CD14-positive monocyte (primary cell): ENCODE measurements at regions not wholly inside any gene's neighbourhood (a gene's known extent, or its start where the extent isn't known, plus 50 kb on each side); places are given as distances from the start of the nearest gene placed in this dataset.
"Not testable (repeated sequence)": the region's sequence is repeated elsewhere in the genome, so short reads cannot be mapped to it uniquely, and the experiment has no call there.

Experiments used
- DNase-seq, 3 donors: peaks; one replicate each; pipeline ENCODE4 v3.0.0-alpha.2; 2011 to 2022
- H2AFZ ChIP-seq: 2 replicates; pipeline ENCODE4 v1.6.0; 2012; ENCODE audit warnings: mild to moderate bottlenecking, low read depth, low read length, inconsistent platforms; ENCODE audit not compliant: insufficient read depth, poor library complexity, severe bottlenecking
- H3K27ac ChIP-seq, 2 donors: 1 replicate in 1 of 2; 2 replicates in 1 of 2; pipeline ENCODE4 v1.5.1; 2012 to 2013; ENCODE audit warnings: low read length in 2 of 2, control low read depth in 1 of 2, inconsistent platforms in 1 of 2, low read depth in 1 of 2, mild to moderate bottlenecking in 1 of 2
- H3K27me3 ChIP-seq, 2 donors: one replicate each; pipeline versions ENCODE4 v1.6.0 to v1.6.1; 2011 to 2013; ENCODE audit warnings: low read length in 2 of 2; ENCODE audit not compliant: control insufficient read depth in 2 of 2, insufficient read depth in 2 of 2
- H3K36me3 ChIP-seq, 2 donors: replicated peaks in 1 of 2; 1 replicate in 1 of 2; 2 replicates in 1 of 2; pipeline versions ENCODE4 v1.5.1 to v1.6.1; 2012 to 2013; ENCODE audit warnings: low read length in 2 of 2, control low read depth in 1 of 2, inconsistent platforms in 1 of 2, mild to moderate bottlenecking in 1 of 2; ENCODE audit not compliant: insufficient read depth in 2 of 2, control insufficient read depth in 1 of 2
- H3K4me1 ChIP-seq, 2 donors: 1 replicate in 1 of 2; 2 replicates in 1 of 2; pipeline versions ENCODE4 v1.5.1 to v1.6.1; 2012 to 2013; ENCODE audit warnings: low read length in 2 of 2, control low read depth in 1 of 2, inconsistent platforms in 1 of 2, mild to moderate bottlenecking in 1 of 2, moderate library complexity in 1 of 2; ENCODE audit not compliant: insufficient read depth in 2 of 2, control insufficient read depth in 1 of 2
- H3K4me2 ChIP-seq: replicated peaks from 2 replicates; pipeline ENCODE3; 2012; ENCODE audit warnings: low read length, moderate library complexity, mild to moderate bottlenecking; ENCODE audit not compliant: poor library complexity, severe bottlenecking; ENCODE audit errors: extremely low read depth
- H3K4me3 ChIP-seq, 3 experiments: fragments of 200-600 bp in 1 of 3; sonication (generic) in 1 of 3; replicated peaks in 1 of 3; 1 replicate in 2 of 3; 2 replicates in 1 of 3; pipeline ENCODE4 v1.5.1; 2011 to 2013; ENCODE audit warnings: low read length in 3 of 3, mild to moderate bottlenecking in 3 of 3, control low read depth in 2 of 3, low read depth in 2 of 3, inconsistent platforms in 1 of 3, moderate library complexity in 1 of 3
- H3K79me2 ChIP-seq: 2 replicates; pipeline ENCODE4 v1.6.0; 2012; ENCODE audit warnings: mild to moderate bottlenecking, control low read depth, inconsistent platforms, low read length, moderate library complexity; ENCODE audit not compliant: insufficient read depth
- H3K9ac ChIP-seq: 2 replicates; pipeline ENCODE4 v1.6.0; 2017; ENCODE audit warnings: low read length, mild to moderate bottlenecking; ENCODE audit not compliant: insufficient read depth, poor library complexity, severe bottlenecking
- H3K9me3 ChIP-seq, 2 donors: replicated peaks in 1 of 2; 1 replicate in 1 of 2; 2 replicates in 1 of 2; pipeline versions ENCODE4 v1.5.1 to v1.6.1; 2012 to 2013; ENCODE audit warnings: low read length in 2 of 2, control low read depth in 1 of 2; ENCODE audit not compliant: control insufficient read depth in 1 of 2, insufficient read depth in 1 of 2
- H4K20me1 ChIP-seq: 2 replicates; pipeline ENCODE4 v1.6.0; 2012; ENCODE audit warnings: mild to moderate bottlenecking, low read length, control low read depth, moderate library complexity; ENCODE audit not compliant: insufficient read depth
- H3K27ac Mint-ChIP-seq, 7 donors: one replicate each; pipeline ENCODE4 v1.8.0; 2020; ENCODE audit warnings: mild to moderate bottlenecking in 7 of 7, mixed read lengths in 7 of 7, moderate library complexity in 6 of 7, inconsistent platforms in 2 of 7
- H3K27me3 Mint-ChIP-seq, 3 donors: one replicate each; pipeline ENCODE4 v1.8.0; 2021 to 2022; ENCODE audit warnings: low read depth in 3 of 3, mild to moderate bottlenecking in 3 of 3, mixed read lengths in 3 of 3, moderate library complexity in 3 of 3, inconsistent platforms in 1 of 3
- H3K36me3 Mint-ChIP-seq, 2 donors: one replicate each; pipeline ENCODE4 v1.8.0; 2020; ENCODE audit warnings: mixed read lengths in 2 of 2, inconsistent platforms in 1 of 2, mild to moderate bottlenecking in 1 of 2
- H3K4me1 Mint-ChIP-seq: one replicate; pipeline ENCODE4 v1.8.0; 2020; ENCODE audit warnings: mild to moderate bottlenecking, mixed read lengths
- H3K4me3 Mint-ChIP-seq, 2 donors: one replicate each; pipeline ENCODE4 v1.8.0; 2020; ENCODE audit warnings: mild to moderate bottlenecking in 2 of 2, mixed read lengths in 2 of 2, moderate library complexity in 1 of 2
- H3K9me3 Mint-ChIP-seq, 7 donors: one replicate each; pipeline ENCODE4 v1.8.0; 2020 to 2022; ENCODE audit warnings: mixed read lengths in 7 of 7, mild to moderate bottlenecking in 6 of 7, moderate library complexity in 6 of 7, inconsistent platforms in 2 of 7
- CTCF ChIP-seq: fragments of 200-600 bp; IDR thresholded peaks from one replicate; pipeline ENCODE4 v1.8.0; 2022; ENCODE audit warnings: antibody characterized with exemption, mild to moderate bottlenecking
- WGBS: methylation state at CpG from one replicate; pipeline ENCODE4 v1.1.5; 2013; ENCODE audit warnings: missing lambda C conversion rate; ENCODE audit not compliant: insufficient coverage; 5-methylcytosine and 5-hydroxymethylcytosine counted together
- intact Hi-C, 2 donors: fragments of 100-400 bp; cut with micrococcal nuclease; formaldehyde crosslinking; loops; one replicate each; pipeline versions ENCODE4 v1.15.0 to v1.15.1; 2023

- H3K9me3 ChIP-seq: peaks cover 0 to 16% of the 10 kb centered on the region in 2 donors
- H3K27me3 Mint-ChIP-seq, H3K27me3 ChIP-seq, H3K4me2 ChIP-seq, H3K27ac ChIP-seq, H4K20me1 ChIP-seq, H3K4me1 ChIP-seq, H3K4me1 Mint-ChIP-seq, H3K36me3 ChIP-seq, H3K36me3 Mint-ChIP-seq, H3K4me3 ChIP-seq, DNase-seq, H3K9ac ChIP-seq, H3K27ac Mint-ChIP-seq, intact Hi-C loops, H3K79me2 ChIP-seq, H3K4me3 Mint-ChIP-seq, H2AFZ ChIP-seq: not testable (repeated sequence)
- WGBS: 19% methylated on average over 2 of the region's 3 CpGs
- peaks cover 9 to 22% (median 16%) of the 10 kb centered on the region in 7 donors for H3K9me3 Mint-ChIP-seq
Measured at GRCh38 chr12:107214373-107214773, 121.0 kb upstream of the CRY1 start.

GRCh38 chr12:107216411-107216810 is 123.1 kb upstream of the CRY1 start:
- DNase-seq, H3K27me3 Mint-ChIP-seq, H3K27me3 ChIP-seq, H3K27ac Mint-ChIP-seq, H3K4me3 ChIP-seq, H3K9ac ChIP-seq, H3K4me2 ChIP-seq, H3K9me3 ChIP-seq, intact Hi-C loops, H3K36me3 Mint-ChIP-seq, H2AFZ ChIP-seq, H3K4me3 Mint-ChIP-seq, H4K20me1 ChIP-seq, H3K27ac ChIP-seq, H3K36me3 ChIP-seq, H3K79me2 ChIP-seq, H3K4me1 Mint-ChIP-seq, H3K4me1 ChIP-seq: not testable (repeated sequence)
- 80% methylated on average over 5 of the region's 7 CpGs for WGBS
- peaks cover 1 to 14% (median 9%) of the 10 kb centered on the region in 7 donors for H3K9me3 Mint-ChIP-seq

DNA sequence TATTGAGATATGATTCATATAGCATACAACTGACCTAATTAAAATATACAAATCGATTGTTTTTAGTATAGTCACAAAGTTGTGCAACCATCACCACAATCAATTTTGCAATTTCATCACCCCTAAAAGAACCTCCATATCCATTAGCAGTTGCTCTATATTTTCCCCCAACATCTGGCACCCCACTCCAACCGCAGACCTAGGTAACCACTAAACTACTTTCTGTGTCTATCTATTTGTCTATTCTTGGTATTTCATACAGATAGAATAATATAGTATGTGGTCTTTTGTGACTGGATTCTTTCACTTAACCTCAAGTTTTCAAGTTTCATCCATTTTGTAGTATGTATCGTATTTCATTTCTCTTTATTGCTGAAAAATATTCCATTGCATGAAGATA is 126.0 kb upstream of the CRY1 start:
- no peak overlapping the region for H2AFZ ChIP-seq
- intact Hi-C loops: no loop called here
- peaks cover under 1 to 11% (median 9%) of the 10 kb centered on the region in 7 donors for H3K9me3 Mint-ChIP-seq
- no peak overlapping the region for H3K27ac Mint-ChIP-seq
- no peaks in the 10 kb centered on the region for H3K4me1 ChIP-seq
- H3K4me3 Mint-ChIP-seq: no peak overlapping the region
- H3K9me3 ChIP-seq: peaks cover 0 to 7% of the 10 kb centered on the region in 2 donors
- H3K4me2 ChIP-seq: no peak overlapping the region
- H3K27me3 Mint-ChIP-seq: peaks cover 2 to 10% (median 8%) of the 10 kb centered on the region in 3 donors
- H3K79me2 ChIP-seq: no peaks in the 10 kb centered on the region
- H3K4me3 ChIP-seq: no peak overlapping the region
- H3K27me3 ChIP-seq: no peaks in the 10 kb centered on the region
- H3K36me3 ChIP-seq: no peaks in the 10 kb centered on the region
- H3K9ac ChIP-seq: no peak overlapping the region
- no peak for TF ChIP-seq CTCF
- no CpG with 5 or more reads among the region's 3 CpGs for WGBS
- H3K36me3 Mint-ChIP-seq: no peaks in the 10 kb centered on the region
- no peaks in the 10 kb centered on the region for H3K4me1 Mint-ChIP-seq
- H4K20me1 ChIP-seq: no peaks in the 10 kb centered on the region
- no peak overlapping the region for H3K27ac ChIP-seq
- no peak for DNase-seq
